Esophagus (tissue), 2 donors: ENCODE measurements at regions not wholly inside any gene's neighbourhood (a gene's known extent, or its start where the extent isn't known, plus 50 kb on each side); places are given as distances from the start of the nearest gene placed in this dataset.

Experiments used
- H3K27ac ChIP-seq, 2 donors: one replicate each; pipeline ENCODE4 v1.5.1; 2013; ENCODE audit warnings: low read depth in 2 of 2, mild to moderate bottlenecking in 2 of 2, inconsistent platforms in 1 of 2, low read length in 1 of 2, moderate library complexity in 1 of 2
- H3K27me3 ChIP-seq, 2 donors: one replicate each; pipeline ENCODE4 v1.6.1; 2013; ENCODE audit warnings: low read length in 2 of 2, control low read depth in 1 of 2, mild to moderate bottlenecking in 1 of 2; ENCODE audit not compliant: insufficient read depth in 2 of 2, control insufficient read depth in 1 of 2
- H3K36me3 ChIP-seq, 2 donors: one replicate each; pipeline ENCODE4 v1.6.1; 2013; ENCODE audit warnings: low read length in 1 of 2; ENCODE audit not compliant: control insufficient read depth in 2 of 2, insufficient read depth in 2 of 2
- H3K4me1 ChIP-seq, 2 donors: one replicate each; pipeline ENCODE4 v1.6.1; 2013; ENCODE audit warnings: low read length in 1 of 2; ENCODE audit not compliant: control insufficient read depth in 2 of 2, insufficient read depth in 2 of 2
- H3K4me3 ChIP-seq, 2 donors: one replicate each; pipeline ENCODE4 v1.5.1; 2013; ENCODE audit warnings: low read length in 2 of 2, mild to moderate bottlenecking in 2 of 2, low read depth in 1 of 2, moderate library complexity in 1 of 2
- H3K9me3 ChIP-seq, 2 donors: one replicate each; pipeline ENCODE4 v1.6.1; 2013; ENCODE audit warnings: mild to moderate bottlenecking in 2 of 2, low read depth in 1 of 2, low read length in 1 of 2, moderate library complexity in 1 of 2; ENCODE audit not compliant: control insufficient read depth in 2 of 2, insufficient read depth in 1 of 2
- WGBS, 2 donors: extraction: QIAGEN DNeasy Blood & Tissue Kit; methylation state at CpG; one replicate each; pipeline ENCODE4 v1.1.7; 2013; 5-methylcytosine and 5-hydroxymethylcytosine counted together
- donor health status: healthy with polysubstance abuse.
- donor health status: Bipolar disorder and iron deficiency.

DNA sequence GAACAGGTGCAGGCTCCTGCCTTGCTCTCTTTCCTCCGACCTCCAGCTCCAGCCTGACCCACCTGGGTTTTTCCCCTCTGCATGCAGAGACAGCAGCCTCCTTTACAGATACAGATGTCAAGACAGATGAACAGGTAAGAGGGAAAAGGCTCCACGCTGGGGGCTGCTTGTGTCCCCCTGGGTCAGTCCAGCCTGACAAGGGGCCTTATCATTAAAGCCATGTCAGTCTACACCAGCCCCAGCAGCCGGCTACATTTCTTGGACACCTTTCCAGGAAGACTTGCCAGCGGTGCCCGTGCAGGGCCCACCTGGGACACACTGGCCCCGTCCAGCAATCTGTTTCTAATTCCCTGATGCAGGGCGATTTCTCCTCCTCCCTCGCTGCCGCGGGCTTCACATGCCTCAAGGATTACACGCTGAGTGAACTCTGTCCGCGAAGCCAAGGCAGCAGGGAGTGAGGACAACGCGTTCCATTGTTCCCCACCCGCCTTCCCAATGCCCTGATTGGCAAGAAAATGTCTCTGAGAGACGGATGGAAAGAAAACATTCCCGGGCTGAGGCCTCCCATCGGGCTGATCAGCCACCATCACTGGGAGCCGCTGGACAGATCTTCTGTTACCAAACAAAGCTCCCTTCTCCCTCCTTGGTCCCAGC, 184.7 kb downstream of the C16orf95 start:
- Histone ChIP-seq H3K9me3 (peaks cover 0 to 6% of the 10 kb centered on the region in 2 donors), H3K4me1 (no peaks in the 10 kb centered on the region), H3K27ac (no peak overlapping the region), H3K27me3 (peaks cover 0 to 2% of the 10 kb centered on the region in 2 donors), H3K36me3 (no peaks in the 10 kb centered on the region), H3K4me3 (no peak overlapping the region)
- 43 to 44% methylated on average over 20 of the region's 20 CpGs for WGBS, 2 donors

DNA sequence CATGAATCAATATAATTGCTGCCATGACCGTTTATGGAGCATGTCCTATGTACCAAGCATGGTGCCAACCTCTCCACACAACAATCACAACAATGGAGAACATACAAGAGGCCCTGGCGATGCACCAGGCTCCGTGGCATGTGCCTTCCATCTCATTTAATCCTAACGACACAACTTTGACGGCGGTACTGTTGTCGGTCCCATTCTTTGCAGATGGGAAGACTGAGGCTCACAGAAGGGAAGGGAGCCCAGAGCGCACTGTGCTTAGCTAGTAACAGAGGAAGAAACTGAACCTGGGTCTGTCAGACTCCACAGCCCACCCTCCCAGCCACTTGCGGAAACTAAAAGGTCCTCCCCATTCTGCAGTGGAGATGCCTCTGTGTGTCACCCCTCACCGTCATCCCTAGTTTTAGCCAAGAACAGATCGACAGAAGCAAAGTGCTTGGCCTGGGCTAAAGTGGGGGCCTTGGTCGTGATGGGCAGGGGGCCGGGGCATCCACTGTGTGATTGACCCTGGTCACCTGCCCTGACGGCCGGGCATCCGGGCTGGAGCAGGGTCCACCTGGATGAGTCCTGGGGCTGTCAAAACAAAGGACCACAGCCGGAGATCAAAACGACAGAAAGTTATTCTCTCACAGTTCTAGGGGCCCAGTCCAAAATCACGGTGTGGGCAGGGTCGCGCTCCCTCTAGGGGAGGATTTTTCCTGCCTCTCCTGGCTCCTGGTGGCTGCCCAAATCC, 183.9 kb downstream of the C16orf95 start:
- WGBS, 2 donors = 87 to 89% methylated on average over 21 of the region's 21 CpGs
- no peak overlapping the region for H3K27ac ChIP-seq
- no peak overlapping the region for H3K4me3 ChIP-seq
- no peaks in the 10 kb centered on the region for H3K4me1 ChIP-seq
- H3K36me3 ChIP-seq = no peaks in the 10 kb centered on the region
- H3K27me3 ChIP-seq = peaks cover 0 to 2% of the 10 kb centered on the region in 2 donors
- peaks cover 0 to 6% of the 10 kb centered on the region in 2 donors for H3K9me3 ChIP-seq

DNA sequence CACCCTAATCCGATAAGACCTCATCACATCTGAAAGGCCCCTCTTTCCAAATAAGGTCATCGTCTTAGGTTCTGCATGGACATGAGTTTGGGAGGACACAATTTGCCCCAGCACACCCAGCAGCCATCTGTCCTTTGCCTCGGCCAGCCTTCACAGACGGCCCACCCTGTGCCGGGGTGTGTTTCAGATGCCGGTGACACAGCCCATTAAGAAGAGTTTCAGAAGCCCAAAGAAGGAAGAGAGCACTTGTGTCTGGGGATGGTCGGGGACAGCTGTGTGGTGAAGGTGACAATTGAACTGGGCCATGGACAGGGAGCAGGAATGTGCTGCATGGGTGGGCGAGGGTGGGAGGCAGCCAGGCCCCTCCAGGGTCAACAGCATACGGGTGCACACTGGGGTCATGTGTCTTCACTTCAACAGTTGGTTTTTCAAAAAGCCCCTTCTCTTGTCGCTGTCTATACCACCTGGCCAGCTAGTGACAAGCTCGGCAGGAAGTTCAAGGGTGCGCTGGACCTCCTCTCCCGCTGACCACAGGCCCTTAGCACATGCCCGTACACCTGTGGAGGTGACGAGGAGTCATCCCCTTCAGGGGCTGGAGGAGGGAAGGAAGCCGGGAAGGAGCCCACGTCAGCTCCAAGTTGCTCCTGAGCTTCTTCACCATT, 183.1 kb downstream of the C16orf95 start:
- no peaks in the 10 kb centered on the region for H3K4me1 ChIP-seq
- 92 to 94% methylated on average over 17 of the region's 17 CpGs for WGBS, 2 donors
- H3K27ac ChIP-seq = no peak overlapping the region
- H3K9me3 ChIP-seq = peaks cover 0 to 4% of the 10 kb centered on the region in 2 donors
- no peak overlapping the region for H3K4me3 ChIP-seq
- no peaks in the 10 kb centered on the region for H3K27me3 ChIP-seq
- no peaks in the 10 kb centered on the region for H3K36me3 ChIP-seq

DNA sequence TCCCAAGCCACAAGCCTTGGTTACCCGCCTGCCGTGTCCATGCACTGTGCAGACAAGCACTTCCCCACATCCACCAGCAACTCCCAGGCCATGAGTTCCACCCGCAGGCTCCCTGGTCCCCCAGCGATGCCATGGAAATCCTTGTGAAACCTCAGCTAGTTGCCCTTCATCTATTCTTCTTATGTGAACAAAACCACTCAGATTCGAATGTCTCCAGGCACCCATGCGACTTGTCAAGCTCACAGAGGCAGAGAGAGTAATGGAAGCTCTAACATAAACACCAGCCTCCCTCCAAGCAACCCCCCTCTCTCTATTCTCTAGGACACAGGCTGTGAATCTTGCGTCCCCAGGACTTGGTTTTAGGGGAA, 182.6 kb downstream of the C16orf95 start:
- Histone ChIP-seq H3K9me3 (peaks cover 0 to 3% of the 10 kb centered on the region in 2 donors), H3K4me1 (no peaks in the 10 kb centered on the region), H3K4me3 (no peak overlapping the region), H3K27ac (no peak overlapping the region), H3K36me3 (no peaks in the 10 kb centered on the region), H3K27me3 (no peaks in the 10 kb centered on the region)
- 88 to 94% methylated on average over 7 of the region's 7 CpGs for WGBS, 2 donors

DNA sequence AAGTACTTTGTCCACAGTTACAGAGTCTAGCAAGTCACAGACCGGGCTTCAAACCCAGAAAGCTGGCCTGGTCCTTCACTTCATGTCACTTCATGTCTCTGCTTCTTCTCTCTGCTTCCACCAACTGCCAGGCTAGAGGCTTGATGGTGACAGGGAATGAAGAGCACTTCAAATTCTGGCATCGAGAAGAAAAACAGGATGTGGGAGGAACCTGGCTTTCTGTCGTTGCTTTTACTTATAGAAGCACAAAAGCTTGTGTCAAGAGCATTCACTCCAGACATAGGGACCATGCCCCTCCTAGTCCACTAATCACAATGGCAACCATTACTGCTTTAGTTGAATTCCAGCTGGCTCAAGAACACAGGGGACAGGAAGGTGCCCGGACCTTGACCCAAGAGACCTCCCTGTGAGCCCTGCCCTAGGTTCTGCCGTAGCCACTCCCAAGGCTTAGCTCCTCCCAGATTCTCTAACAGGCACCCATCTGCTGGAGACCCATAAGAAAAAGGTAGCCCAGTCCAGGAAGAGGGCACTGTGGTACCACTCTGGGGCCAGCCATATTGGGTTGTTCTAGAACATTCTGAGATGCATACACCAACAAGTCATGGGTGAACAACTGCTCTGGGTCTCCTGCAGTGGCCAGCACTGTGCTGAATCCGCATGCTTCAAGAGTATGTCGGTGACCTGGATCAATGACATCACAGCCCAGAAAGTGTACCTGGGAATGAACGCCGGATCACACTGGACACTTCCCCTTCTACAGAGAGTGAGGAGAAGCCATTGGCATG, 181.8 kb downstream of the C16orf95 start:
- Histone ChIP-seq H3K4me1 (no peaks in the 10 kb centered on the region), H3K4me3 (no peak overlapping the region)
- 60 to 67% methylated on average over 9 of the region's 9 CpGs for WGBS, 2 donors

DNA sequence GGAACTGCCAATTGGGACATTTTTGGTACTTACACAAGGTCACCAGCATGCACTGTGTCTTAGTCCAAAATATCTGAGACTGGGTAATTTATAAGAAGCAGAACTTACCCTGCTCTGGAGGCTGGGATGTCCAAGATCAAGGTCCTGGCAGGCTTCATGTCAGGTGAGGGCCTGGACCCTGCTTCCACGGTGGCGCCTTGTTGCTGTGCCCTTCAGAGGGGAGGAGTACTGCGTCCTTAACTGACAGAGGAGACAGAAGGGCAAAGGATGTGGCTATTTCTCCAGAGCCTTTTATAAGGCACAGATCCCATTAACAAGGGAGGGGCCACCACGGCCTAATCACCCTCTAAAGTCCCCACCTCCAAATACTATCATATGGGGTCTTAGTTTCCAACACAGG, 178.9 kb downstream of the C16orf95 start:
- no peaks in the 10 kb centered on the region for H3K27me3 ChIP-seq
- H3K9me3 ChIP-seq = no peaks in the 10 kb centered on the region
- no peak overlapping the region for H3K4me3 ChIP-seq
- WGBS, 2 donors = 89 to 92% methylated on average over 4 of the region's 4 CpGs
- H3K36me3 ChIP-seq = no peaks in the 10 kb centered on the region
- no peak overlapping the region for H3K27ac ChIP-seq
- H3K4me1 ChIP-seq = no peaks in the 10 kb centered on the region

More for the DNA sequence above, 181.8 kb downstream of the C16orf95 start:
- H3K9me3 ChIP-seq = peaks cover 0 to 3% of the 10 kb centered on the region in 2 donors
- H3K27me3 ChIP-seq = no peaks in the 10 kb centered on the region
- no peak overlapping the region for H3K27ac ChIP-seq
- H3K36me3 ChIP-seq = no peaks in the 10 kb centered on the region

DNA sequence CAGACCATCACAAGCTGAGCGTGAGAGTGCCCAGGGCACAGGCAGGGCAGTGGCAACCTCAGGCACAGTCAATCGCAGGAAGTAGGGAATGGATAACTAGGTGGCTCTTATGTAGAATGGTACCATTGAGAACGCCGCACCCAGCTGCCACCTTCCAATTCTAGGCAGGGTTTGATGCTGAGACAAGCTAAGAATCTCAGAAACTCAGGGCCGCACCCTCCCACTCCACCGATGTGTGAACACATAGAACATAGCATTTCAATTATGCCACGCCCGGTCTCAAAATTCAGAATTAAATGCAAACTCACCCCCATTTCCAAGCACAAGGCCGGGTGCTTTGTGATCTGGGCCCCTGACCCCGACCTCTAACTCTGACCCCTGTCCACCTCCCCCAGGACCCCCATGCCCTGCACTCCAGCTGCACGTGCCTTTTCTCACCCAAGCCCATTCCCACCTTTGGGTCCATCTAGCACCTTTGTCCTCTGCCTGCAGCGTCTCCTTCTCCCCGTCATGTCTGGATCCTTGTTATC, 178.4 kb downstream of the C16orf95 start:
- no peak overlapping the region for H3K27ac ChIP-seq
- no peaks in the 10 kb centered on the region for H3K4me1 ChIP-seq
- WGBS, 2 donors = 84 to 85% methylated on average over 13 of the region's 13 CpGs
- H3K4me3 ChIP-seq = no peak overlapping the region
- H3K27me3 ChIP-seq = no peaks in the 10 kb centered on the region
- no peaks in the 10 kb centered on the region for H3K9me3 ChIP-seq
- no peaks in the 10 kb centered on the region for H3K36me3 ChIP-seq

DNA sequence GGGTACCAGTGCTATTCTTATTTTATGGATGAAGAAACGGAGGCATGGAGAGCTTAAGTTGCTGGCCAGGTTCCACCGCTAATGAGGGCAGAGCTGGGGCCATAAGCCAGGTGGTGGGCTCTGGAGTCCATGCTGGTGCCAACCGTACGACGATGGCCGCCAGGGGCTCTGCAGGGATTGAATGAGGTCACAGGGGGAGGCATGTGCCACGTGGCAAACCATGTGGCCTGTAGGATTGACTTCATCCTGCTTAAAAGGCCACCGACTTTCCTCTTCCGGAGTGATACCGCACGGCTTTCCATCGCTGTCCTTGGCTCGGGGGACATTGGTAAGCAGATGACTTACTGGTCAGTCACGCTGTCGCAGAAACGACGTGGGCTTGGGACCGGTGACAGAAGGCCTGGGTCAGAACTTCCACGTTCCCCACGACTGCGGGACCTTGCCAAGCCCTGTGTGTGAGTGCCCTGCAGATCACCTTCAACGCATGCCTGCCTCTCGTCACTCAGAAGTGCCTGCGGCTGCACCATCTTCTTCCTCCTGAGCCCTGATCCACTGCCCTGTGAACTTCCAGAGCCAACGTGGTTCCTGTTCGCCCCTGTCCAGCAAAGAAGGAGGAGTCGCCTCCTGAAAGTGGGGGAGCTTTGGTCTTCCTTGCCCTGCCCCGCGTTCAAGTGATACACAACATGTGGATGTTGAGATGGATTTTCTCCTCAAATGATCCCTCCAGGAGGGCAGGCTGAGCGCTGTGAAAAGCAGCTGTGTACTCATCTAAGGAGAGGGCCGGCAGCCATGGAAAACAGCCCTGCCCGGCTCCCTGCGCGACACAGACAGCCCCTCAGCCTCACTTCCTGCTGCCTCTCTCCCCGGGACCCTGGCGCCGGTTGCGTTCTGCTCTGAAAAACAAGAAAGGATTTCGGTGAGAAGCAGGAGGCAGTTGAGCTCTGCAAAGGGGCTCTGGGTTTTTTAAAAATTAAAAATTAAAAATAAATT, 176.7 kb downstream of the C16orf95 start:
- H3K36me3 ChIP-seq = no peaks in the 10 kb centered on the region
- no peak overlapping the region for H3K4me3 ChIP-seq
- 85 to 86% methylated on average over 39 of the region's 39 CpGs for WGBS, 2 donors
- H3K27ac ChIP-seq = no peak overlapping the region
- no peaks in the 10 kb centered on the region for H3K27me3 ChIP-seq
- H3K4me1 ChIP-seq = no peaks in the 10 kb centered on the region
- H3K9me3 ChIP-seq = no peaks in the 10 kb centered on the region
